ENCODE measurements at regions not wholly inside any gene's neighbourhood (a gene's known extent, or its start where the extent isn't known, plus 50 kb on each side); places are given as distances from the start of the nearest gene placed in this dataset.

GRCh38 chr6:43867996-43868395 is 98.0 kb downstream of the VEGFA start:
- FAIRE-seq, result no peak
- H3K9me3 ChIP-seq (replicated peaks; ENCODE audit: control insufficient read depth, insufficient read depth, low read length), result no peaks in the 10 kb centered on the region
- no peaks in the 10 kb centered on the region for H3K4me1 ChIP-seq (ENCODE audit: control insufficient read depth, insufficient read depth, low read length)
- H3K27ac ChIP-seq (ENCODE audit: control insufficient read depth, insufficient read depth), result no peak overlapping the region
- no peak for ATAC-seq
- no peak overlapping the region for H3K4me2 ChIP-seq (ENCODE audit: control insufficient read depth, insufficient read depth)
- peaks cover 0 to 3% of the 10 kb centered on the region in 2 experiments; a peak in 1 of 4 replicates for H3K27me3 ChIP-seq (replicated peaks in 1 of 2; ENCODE audit: control insufficient read depth in 2 of 2, insufficient read depth in 2 of 2, low read length in 1 of 2)
- H3K36me3 ChIP-seq (ENCODE audit: control insufficient read depth in 2 of 2, insufficient read depth in 2 of 2, low read length in 1 of 2), result no peaks in the 10 kb centered on the region
- ChIA-PET SMC1A (ENCODE audit: uncharacterized antibody, unreplicated experiment) (interaction anchor here (1.0 to 1.1 kb wide), 2 partner anchors 12 to 94 kb away, joined by 3 to 4 read pairs; no protein-coding TSS in a partner anchor), CTCF (interaction anchor here (0.7 kb wide), 1 partner anchor 12 kb away, joined by 3 read pairs; no protein-coding TSS in a partner anchor), RAD21 (ENCODE audit: unreplicated experiment) (no interaction called here), POLR2A (no interaction called here)
- H3K9ac ChIP-seq (ENCODE audit: control insufficient read depth, insufficient read depth, low read length), result no peak overlapping the region
- BruUV-seq (replicated peaks), result no TSS peak
- in situ Hi-C loops (cut with MboI) (no loop called here), intact Hi-C loops (cut with micrococcal nuclease; ENCODE audit: unreplicated experiment) (no loop called here)
- WGBS (ENCODE audit: insufficient coverage, insufficient replicate concordance, low lambda C conversion rate, missing lambda C conversion rate), result 48% methylated on average over 5 of the region's 5 CpGs
- no peaks in the 10 kb centered on the region for H3K79me2 ChIP-seq (ENCODE audit: control insufficient read depth, insufficient read depth, low read length)
- no peaks in the 10 kb centered on the region for H4K20me1 ChIP-seq (ENCODE audit: control insufficient read depth, insufficient read depth)
- DNase-seq (ENCODE audit: low read depth, low spot score), result no peak
- no peak for TF ChIP-seq POLR2AphosphoS5 (IDR thresholded peaks at IDR 0.05; ENCODE audit: low read length)
- no peak overlapping the region for H3K4me3 ChIP-seq
- no peak overlapping the region for H2AFZ ChIP-seq (ENCODE audit: control insufficient read depth, low read depth, low read length)

GRCh38 chr6:43867246-43867645 is 97.2 kb downstream of the VEGFA start:
- BruUV-seq (replicated peaks), result no TSS peak
- ChIA-PET POLR2A (interaction anchor here (0.6 to 0.9 kb wide), 2 partner anchors 11 to 12 kb away, joined by 3 to 4 read pairs; no protein-coding TSS in a partner anchor), SMC1A (ENCODE audit: uncharacterized antibody, unreplicated experiment) (interaction anchor here (1.0 to 1.3 kb wide), 2 partner anchors 51 to 92 kb away, joined by 3 read pairs; no protein-coding TSS in a partner anchor)
- TF ChIP-seq POLR2AphosphoS2 (IDR thresholded peaks at IDR 0.05; ENCODE audit: low read depth, low read length) (no peak), RAD51 (IDR thresholded peaks at IDR 0.05) (no peak), ZNF687 (IDR thresholded peaks at IDR 0.05) (no peak), ZBTB40 (IDR thresholded peaks at IDR 0.05; ENCODE audit: borderline replicate concordance) (no peak), KDM1A (IDR thresholded peaks at IDR 0.05; ENCODE audit: borderline replicate concordance) (no peak), SIN3A (IDR thresholded peaks at IDR 0.05; ENCODE audit: low read depth, low read length) (no peak), PBX3 (IDR thresholded peaks at IDR 0.05; ENCODE audit: insufficient replicate concordance, low read depth, low read length) (no peak)

More at GRCh38 chr6:43867246-43867645, 97.2 kb downstream of the VEGFA start:
- ATAC-seq (no peak), DNase-seq (ENCODE audit: low read depth, low spot score) (no peak), FAIRE-seq (no peak)
- H2AFZ ChIP-seq (ENCODE audit: control insufficient read depth, low read depth, low read length), result no peak overlapping the region
- H3K27ac ChIP-seq (ENCODE audit: control insufficient read depth, insufficient read depth), result no peak overlapping the region
- intact Hi-C loops (cut with micrococcal nuclease; ENCODE audit: unreplicated experiment), result no loop called here
- H3K4me2 ChIP-seq (ENCODE audit: control insufficient read depth, insufficient read depth), result no peak overlapping the region
- no peaks in the 10 kb centered on the region for H3K9me3 ChIP-seq (replicated peaks; ENCODE audit: control insufficient read depth, insufficient read depth, low read length)
- ChIA-PET RAD21 (ENCODE audit: unreplicated experiment) (no interaction called here), CTCF (interaction anchor here (0.6 kb wide), 1 partner anchor 261 kb away, joined by 3 read pairs; no protein-coding TSS in a partner anchor)
- no peak overlapping the region for H3K9ac ChIP-seq (ENCODE audit: control insufficient read depth, insufficient read depth, low read length)
- 28% methylated on average over 4 of the region's 4 CpGs for WGBS (ENCODE audit: insufficient coverage, insufficient replicate concordance, low lambda C conversion rate, missing lambda C conversion rate)
- H3K36me3 ChIP-seq (ENCODE audit: control insufficient read depth in 2 of 2, insufficient read depth in 2 of 2, low read length in 1 of 2), result no peaks in the 10 kb centered on the region
- H3K27me3 ChIP-seq (replicated peaks in 1 of 2; ENCODE audit: control insufficient read depth in 2 of 2, insufficient read depth in 2 of 2, low read length in 1 of 2), result peaks cover 0 to 3% of the 10 kb centered on the region in 2 experiments; a peak in 1 of 4 replicates
- H3K4me3 ChIP-seq, result no peak overlapping the region
- in situ Hi-C loops (cut with MboI), result no loop called here
- H4K20me1 ChIP-seq (ENCODE audit: control insufficient read depth, insufficient read depth), result no peaks in the 10 kb centered on the region
- H3K79me2 ChIP-seq (ENCODE audit: control insufficient read depth, insufficient read depth, low read length), result no peaks in the 10 kb centered on the region
- no peaks in the 10 kb centered on the region for H3K4me1 ChIP-seq (ENCODE audit: control insufficient read depth, insufficient read depth, low read length)
